ENCODE measurements at regions not wholly inside any gene's neighbourhood (a gene's known extent, or its start where the extent isn't known, plus 50 kb on each side); places are given as distances from the start of the nearest gene placed in this dataset.

GRCh38 chr11:29959488-29959887, 57.3 kb downstream of the KCNA4 start:
- intact Hi-C loops (cut with DNase I; ENCODE audit: low total_unique reads) = no loop called here
- WGBS, 2 donors = 52 to 53% methylated on average over 1 of the region's 1 CpG

DNA sequence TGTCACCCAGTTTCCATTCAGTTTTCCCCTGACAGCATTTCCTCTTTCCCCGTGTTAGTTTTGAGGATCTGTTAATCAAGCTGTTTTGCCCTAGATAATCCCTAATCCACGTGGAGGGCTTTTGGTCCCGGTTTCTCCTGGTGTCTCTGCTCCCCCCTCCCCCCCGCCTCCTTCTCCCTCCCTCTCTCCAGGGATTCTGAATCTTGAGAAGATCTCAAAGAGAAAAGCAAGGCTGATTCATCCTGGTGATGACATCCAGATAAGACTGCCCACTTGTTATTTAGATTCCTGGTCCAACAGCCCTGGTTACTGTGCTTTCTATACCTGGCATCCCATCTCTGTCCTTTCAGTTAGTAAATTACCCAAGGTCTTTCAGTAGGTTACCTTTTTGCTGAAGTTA, 59.4 kb downstream of the KCNA4 start:
- intact Hi-C loops (cut with DNase I; ENCODE audit: low total_unique reads) = no loop called here
- no peak overlapping the region for H3K27ac ChIP-seq
- TF ChIP-seq CTCF (IDR thresholded peaks at IDR 0.05) = no peak
- TF ChIP-seq POLR2A (IDR thresholded peaks at IDR 0.05) = no peak
- no peaks in the 10 kb centered on the region for H3K27me3 ChIP-seq
- no peak for DNase-seq
- 42 to 56% methylated on average over 4 of the region's 4 CpGs for WGBS, 2 donors
- no peaks in the 10 kb centered on the region for H3K4me1 ChIP-seq
- no peaks in the 10 kb centered on the region for H3K9me3 ChIP-seq
- no peak overlapping the region for H3K4me3 ChIP-seq
- H3K36me3 ChIP-seq (ENCODE audit: low read depth, missing control alignments) = no peaks in the 10 kb centered on the region

More at GRCh38 chr11:29959488-29959887, 57.3 kb downstream of the KCNA4 start:
- Histone ChIP-seq H3K9me3 (no peaks in the 10 kb centered on the region), H3K27me3 (no peaks in the 10 kb centered on the region), H3K4me3 (no peak overlapping the region), H3K4me1 (no peaks in the 10 kb centered on the region), H3K27ac (no peak overlapping the region), H3K36me3 (ENCODE audit: low read depth, missing control alignments) (no peaks in the 10 kb centered on the region)
- no peak for DNase-seq
- no peak for TF ChIP-seq POLR2A (IDR thresholded peaks at IDR 0.05)
- no peak for TF ChIP-seq CTCF (IDR thresholded peaks at IDR 0.05)

DNA sequence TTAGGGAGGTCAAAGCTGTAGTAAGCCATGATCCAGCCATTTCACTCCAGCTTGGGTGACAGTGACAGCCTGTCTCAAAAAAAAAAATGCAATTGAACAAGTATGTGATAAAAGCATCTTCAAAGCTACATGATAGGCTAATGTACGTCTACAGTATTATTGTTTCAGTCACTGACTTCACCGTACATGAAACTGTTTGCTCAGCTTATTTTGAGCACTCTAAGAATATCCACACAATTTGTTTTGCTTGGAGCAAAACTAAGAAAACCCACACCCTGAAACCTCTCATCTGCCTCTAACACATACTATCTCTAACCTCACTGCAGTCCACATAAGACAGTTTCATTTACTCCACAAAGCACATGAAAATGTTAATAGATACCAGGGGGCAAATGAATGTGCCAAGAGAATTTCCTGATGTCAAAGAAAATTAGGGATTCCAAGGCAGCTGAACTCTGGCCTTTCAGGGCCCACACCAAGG, 60.7 kb downstream of the KCNA4 start:
- no peaks in the 10 kb centered on the region for H3K9me3 ChIP-seq
- TF ChIP-seq CTCF (IDR thresholded peaks at IDR 0.05) = no peak
- no peak for TF ChIP-seq POLR2A (IDR thresholded peaks at IDR 0.05)
- no peaks in the 10 kb centered on the region for H3K36me3 ChIP-seq (ENCODE audit: low read depth, missing control alignments)
- intact Hi-C loops (cut with DNase I; ENCODE audit: low total_unique reads) = no loop called here
- H3K27me3 ChIP-seq = no peaks in the 10 kb centered on the region
- no peak overlapping the region for H3K4me3 ChIP-seq
- no peak overlapping the region for H3K27ac ChIP-seq
- WGBS, 2 donors = 59 to 78% methylated on average over 2 of the region's 2 CpGs
- H3K4me1 ChIP-seq = no peaks in the 10 kb centered on the region
- DNase-seq = no peak

- no peaks in the 10 kb centered on the region for H3K36me3 ChIP-seq (ENCODE audit: low read depth, missing control alignments)
- H3K4me1 ChIP-seq = no peaks in the 10 kb centered on the region
- no peaks in the 10 kb centered on the region for H3K27me3 ChIP-seq
- no peaks in the 10 kb centered on the region for H3K9me3 ChIP-seq
- no peak overlapping the region for H3K4me3 ChIP-seq
- intact Hi-C loops (cut with DNase I; ENCODE audit: low total_unique reads) = no loop called here
- DNase-seq = no peak
- no peak for TF ChIP-seq POLR2A (IDR thresholded peaks at IDR 0.05)
- no peak for TF ChIP-seq CTCF (IDR thresholded peaks at IDR 0.05)
- no peak overlapping the region for H3K27ac ChIP-seq
Observed at GRCh38 chr11:29943347-29943746, 73.5 kb downstream of the KCNA4 start.

GRCh38 chr11:29937526-29937925, 79.3 kb downstream of the KCNA4 start:
- Histone ChIP-seq H3K4me3 (no peak overlapping the region), H3K9me3 (no peaks in the 10 kb centered on the region), H3K27ac (no peak overlapping the region), H3K27me3 (no peaks in the 10 kb centered on the region), H3K36me3 (ENCODE audit: low read depth, missing control alignments) (no peaks in the 10 kb centered on the region), H3K4me1 (no peaks in the 10 kb centered on the region)
- DNase-seq = no peak
- WGBS, 2 donors = 61 to 76% methylated on average over 4 of the region's 4 CpGs
- intact Hi-C loops (cut with DNase I; ENCODE audit: low total_unique reads) = no loop called here
- TF ChIP-seq POLR2A (IDR thresholded peaks at IDR 0.05) (no peak), CTCF (IDR thresholded peaks at IDR 0.05) (no peak)
